GM18520 (cell line): ENCODE measurements at regions not wholly inside any gene's neighbourhood (a gene's known extent, or its start where the extent isn't known, plus 50 kb on each side); places are given as distances from the start of the nearest gene placed in this dataset.

Experiments
- ATAC-seq: cut with Tn5 transposase; IDR thresholded peaks from one replicate; pipeline ENCODE4 v1.9.1; 2021; ENCODE audit not compliant: unreplicated experiment

DNA sequence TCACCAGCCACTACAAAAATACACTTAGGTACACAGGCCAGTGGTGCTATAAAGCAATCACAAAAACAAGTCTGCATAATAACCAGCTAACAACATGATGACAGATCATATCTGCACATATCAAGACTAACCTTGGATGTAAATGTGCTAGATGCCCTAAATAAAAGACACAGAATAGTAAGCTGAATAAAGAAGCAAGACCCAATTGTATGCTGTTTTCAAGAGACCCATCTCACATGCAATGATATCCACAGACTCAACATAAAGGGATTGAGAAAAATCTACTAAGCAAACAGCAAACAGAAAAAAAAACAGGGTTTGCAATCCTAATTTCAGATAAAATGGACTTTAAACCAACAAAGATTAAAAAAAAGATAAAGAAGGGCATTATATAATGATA lies 505.4 kb upstream of the FZD8 start:
- ATAC-seq = no peak

DNA sequence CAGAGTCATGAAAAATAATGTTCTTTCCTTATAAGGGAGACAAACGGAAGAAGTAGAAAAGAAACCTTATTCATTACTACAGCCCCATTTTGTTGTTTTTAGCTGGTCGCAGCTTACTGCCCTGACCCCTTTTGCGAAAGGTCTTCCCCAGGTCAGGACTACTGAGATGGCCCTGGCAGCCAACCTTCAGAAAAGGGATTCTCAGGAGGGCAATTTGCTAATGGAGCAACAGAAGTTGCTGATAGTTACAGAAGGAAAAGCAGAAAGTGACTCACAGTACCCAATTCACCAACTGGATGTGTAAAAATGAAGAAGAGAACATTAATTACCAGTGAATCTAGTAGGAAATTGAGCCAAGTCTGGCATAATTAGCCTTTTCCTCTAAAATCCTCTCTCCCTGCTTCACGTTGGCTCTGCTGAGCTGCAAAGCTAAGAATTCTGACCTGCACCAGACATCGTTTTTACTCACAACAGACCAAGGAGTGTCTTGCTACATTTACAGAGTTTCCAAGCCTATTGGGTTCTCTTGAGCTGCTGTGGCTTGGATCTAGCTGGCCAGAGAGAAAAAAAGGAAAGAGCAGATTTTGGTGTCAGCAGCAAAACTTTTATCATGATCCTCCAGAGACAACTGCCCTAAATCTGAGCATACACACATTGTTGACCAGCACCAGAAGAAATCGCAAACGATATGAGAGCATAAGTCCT lies 499.9 kb upstream of the FZD8 start:
- ATAC-seq = no peak

- no peak for ATAC-seq
Measured at GRCh38 chr10:36129051-36129450, 487.0 kb upstream of the FZD8 start.

DNA sequence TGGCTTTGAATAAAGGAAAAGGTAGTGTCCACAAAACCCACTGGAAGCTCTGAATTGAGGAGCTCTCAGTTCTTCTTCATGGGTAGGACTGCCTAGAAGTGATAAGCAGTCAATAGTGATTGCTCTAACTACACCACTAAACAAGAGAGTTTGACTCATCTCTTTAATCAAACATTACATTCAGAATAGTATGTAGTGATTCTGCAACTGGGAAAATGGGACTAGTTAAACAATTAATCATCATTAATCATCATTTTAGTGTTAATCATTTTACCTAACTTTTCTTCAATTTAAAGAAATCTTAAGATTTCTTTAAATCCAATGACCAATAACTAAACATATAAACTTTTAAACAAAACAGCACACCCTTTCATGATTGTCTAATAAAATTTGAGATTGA lies 484.0 kb upstream of the FZD8 start:
- ATAC-seq = no peak

- no peak for ATAC-seq
Measured at GRCh38 chr10:36119455-36119854, 477.4 kb upstream of the FZD8 start.

DNA sequence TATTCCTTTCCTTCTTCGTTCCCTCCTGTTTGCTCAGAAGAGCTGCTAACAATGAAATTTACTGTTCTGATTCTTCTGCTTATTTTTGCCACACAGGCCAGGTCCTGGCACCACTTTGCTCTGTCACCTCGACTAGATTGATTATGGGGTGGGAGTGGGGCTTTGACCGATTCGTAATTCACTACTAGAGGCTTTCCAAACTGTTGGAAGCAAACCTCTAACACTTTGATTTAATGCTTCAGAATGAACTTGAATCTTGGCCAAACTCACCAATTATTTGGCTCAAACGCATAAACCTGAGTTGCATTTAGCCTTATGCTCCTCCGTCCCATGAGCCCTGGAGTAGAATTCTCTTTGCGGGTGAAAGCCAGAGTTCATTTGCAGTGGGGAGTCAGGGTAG lies 476.2 kb upstream of the FZD8 start:
- ATAC-seq = no peak

DNA sequence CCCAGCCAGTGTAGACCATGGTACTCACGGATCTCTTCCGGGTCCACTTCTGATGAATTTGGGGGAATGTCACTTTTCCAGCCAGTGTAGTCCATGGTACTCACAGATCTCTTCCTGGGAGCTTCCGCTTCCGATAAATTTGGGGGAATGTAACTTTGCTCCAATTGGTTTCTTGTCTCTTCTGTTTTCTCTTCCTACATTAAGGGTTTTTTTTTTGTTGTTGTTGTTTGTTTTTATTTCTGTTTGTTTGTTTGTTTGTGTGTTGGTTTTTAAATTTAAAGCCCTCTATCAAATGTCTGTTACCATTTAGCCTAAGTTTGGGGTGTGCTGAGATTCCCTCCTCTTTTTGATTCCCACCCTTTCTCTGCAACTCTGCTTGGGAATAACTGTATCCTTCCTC lies 475.8 kb upstream of the FZD8 start:
- ATAC-seq = no peak

DNA sequence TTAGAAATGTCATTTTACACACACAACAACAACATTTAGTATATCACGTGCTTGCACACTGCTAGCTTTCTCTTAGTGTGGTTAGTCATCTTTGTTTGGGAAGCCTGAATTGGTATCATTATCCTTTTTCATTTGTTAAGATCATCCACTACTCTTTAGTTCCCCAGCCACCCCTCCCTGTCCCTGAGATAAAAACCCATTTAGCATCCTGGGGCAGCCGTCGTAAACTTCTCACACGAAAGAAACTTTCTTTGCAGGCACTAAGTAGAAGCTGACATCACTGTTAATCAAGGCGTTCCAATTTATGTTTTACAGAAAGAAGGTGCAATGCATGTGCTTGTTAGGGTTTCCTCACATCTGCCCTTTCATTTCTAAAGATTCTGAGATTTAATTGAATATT lies 475.1 kb upstream of the FZD8 start:
- ATAC-seq = no peak

DNA sequence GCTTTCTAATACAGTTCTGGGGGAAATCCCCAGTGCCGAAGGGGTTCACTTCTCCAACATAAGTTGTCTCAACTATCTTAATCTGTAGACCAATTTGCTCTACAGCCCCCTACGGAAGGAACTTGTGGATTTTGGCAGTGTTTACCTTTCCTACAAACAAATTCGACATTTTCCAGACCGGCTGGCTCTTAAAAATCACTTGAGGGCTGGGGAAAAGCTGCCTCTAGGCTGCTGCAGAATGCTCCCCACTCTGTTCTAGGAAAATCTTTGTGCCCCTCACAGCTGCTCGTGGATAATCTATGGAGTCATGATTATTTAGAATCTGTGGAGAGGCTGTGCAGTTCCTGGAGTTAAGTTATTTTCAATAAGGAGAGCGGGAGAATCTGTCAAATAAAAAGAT lies 474.6 kb upstream of the FZD8 start:
- ATAC-seq = no peak

DNA sequence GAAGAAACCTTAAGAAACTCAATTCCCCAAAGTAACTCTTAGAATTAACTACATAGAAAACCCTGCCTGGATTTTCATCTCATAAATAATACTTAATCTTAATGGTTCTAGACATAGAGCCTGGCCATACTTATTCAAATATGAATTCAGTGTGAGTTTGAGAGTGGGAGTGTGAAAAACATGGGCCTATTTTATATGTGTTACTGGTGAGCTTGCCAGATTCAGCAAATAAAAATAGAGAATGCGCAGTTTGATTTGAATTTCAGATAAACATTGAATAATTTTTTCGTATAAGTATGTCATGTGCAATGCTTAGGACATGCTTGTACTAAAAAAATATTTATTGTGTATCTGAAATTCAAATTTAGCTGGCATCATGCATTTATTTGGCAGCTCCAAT lies 473.9 kb upstream of the FZD8 start:
- ATAC-seq = no peak

- ATAC-seq = no peak
Measured at GRCh38 chr10:36115364-36115763, 473.3 kb upstream of the FZD8 start.

DNA sequence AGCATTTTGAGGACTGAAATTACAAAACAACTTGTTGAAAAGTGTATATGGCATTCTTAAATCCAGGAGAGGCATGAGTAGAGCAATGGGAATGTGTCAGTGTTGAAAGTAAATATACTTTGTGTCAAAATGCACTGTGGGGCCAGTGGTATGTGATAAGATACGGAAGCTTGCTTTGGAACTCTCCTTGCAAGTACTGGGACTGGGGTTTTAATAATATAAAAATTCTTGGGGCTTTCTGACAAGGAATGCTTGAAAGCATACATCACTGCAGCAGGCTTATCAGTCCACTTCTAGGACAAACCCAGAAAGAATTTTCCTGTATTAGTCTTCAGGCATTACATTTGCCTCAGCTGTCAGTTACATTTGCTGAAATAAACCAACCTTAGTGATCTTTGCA lies 472.8 kb upstream of the FZD8 start:
- ATAC-seq = no peak

DNA sequence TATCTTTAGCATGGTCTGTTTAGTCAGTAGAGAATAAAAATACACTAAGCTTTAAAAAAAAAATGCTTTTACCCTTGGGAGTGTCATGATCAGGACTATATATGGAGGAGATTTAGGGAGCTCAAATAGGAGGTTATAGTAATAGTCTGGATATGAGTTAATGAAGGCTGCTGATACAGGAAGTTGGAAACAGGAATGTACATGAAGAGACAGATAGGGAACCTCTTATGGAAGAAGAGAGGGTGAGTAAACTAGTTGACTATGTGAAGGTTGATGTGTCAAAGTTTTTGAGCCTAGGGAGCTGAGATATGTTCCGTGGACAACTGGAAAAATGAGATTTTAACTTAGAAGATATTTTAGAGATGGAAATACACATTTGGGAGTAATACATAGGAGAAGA lies 472.0 kb upstream of the FZD8 start:
- ATAC-seq = no peak

DNA sequence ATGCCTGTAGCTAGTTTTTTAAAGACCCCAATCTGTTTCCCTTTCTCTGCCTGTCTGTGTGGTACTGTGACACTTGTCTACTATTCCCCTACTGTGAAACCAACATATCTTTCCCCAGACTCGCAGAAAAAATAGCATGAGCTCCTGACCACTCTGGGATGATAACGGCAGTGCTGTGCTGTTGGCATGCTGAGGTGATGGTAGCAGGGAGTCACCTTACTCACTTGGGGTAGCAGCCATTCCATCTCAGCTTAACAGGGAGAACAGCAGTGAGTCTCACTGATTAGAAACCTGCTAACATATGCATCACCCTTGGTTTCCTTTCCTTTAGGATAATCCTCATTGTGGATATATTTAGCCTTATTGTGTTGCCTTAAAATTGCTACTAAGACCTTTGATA lies 469.6 kb upstream of the FZD8 start:
- ATAC-seq = no peak

GRCh38 chr10:36110097-36110496 lies 468.0 kb upstream of the FZD8 start:
- ATAC-seq = no peak

- ATAC-seq = no peak
Measured at GRCh38 chr10:36109399-36110023, 467.4 kb upstream of the FZD8 start.

GRCh38 chr10:36097696-36098095 lies 455.6 kb upstream of the FZD8 start:
- no peak for ATAC-seq

DNA sequence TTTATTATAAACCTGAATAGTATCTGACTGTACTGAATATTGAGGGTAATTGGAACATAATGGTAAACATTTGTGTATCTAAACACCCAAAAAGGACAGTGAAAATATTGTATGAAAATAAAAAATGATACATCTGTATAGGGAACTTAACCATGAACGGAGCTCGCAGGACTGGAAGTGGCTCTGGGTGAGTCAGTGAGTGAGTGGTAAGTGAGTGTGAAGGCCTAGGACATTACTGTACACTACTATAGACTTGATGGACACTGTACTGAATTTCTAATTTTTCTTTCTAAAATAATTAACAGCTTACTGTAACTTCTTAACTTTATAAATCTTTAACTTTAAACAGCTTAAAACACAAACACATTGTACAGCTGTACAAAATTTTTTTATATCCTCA lies 454.5 kb upstream of the FZD8 start:
- ATAC-seq = no peak

DNA sequence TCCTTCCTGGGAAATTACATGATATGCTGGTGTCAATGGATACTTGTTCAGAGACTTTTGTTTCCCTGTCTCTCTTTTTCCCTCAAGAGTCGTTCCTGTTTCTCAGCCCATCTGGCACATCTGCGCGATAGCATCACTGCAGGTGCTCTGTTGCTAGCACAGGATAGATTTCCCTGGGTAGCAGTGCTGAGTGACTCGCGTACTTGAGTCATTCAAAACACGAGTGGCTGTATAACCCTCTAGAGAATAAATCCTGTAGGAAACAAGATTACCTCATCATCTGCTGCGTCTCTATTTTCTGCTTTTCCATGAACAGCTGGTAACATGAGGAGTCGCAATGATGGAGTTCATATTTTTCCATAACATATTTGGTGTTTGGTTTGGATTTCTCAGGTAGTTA lies 452.0 kb upstream of the FZD8 start:
- ATAC-seq = no peak

GRCh38 chr10:36092116-36092515 lies 450.0 kb upstream of the FZD8 start:
- ATAC-seq = no peak

DNA sequence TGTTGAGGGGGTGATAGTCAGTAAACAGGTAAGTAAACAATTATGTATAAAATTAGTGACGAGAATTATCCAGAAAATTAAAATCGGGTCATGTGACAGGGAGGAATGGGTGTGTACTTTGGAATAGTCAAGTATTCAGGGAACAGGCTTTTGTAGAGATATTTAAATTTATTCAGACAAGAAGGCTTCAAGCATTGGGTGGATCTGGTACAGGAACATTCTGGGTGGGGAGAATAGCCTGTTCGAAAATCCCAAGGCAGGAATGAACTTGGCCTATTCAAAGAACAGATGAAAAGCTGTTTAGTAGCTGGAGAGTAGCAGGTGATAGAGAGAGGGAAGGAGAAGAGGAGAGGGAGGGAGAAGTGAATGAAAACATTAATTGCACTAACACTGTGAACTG lies 448.9 kb upstream of the FZD8 start:
- ATAC-seq = no peak

- ATAC-seq = no peak
Measured at GRCh38 chr10:36089790-36090440, 447.8 kb upstream of the FZD8 start.
